HPDE6-E6E7 (cell line): ENCODE measurements at regions not wholly inside any gene's neighbourhood (a gene's known extent, or its start where the extent isn't known, plus 50 kb on each side); places are given as distances from the start of the nearest gene placed in this dataset.
"Not testable (repeated sequence)": the region's sequence is repeated elsewhere in the genome, so short reads cannot be mapped to it uniquely, and the experiment has no call there.

Experiments used
- DNase-seq: peaks from one replicate; pipeline ENCODE4 v3.0.0; 2011; ENCODE audit warnings: missing footprints; ENCODE audit errors: extremely low spot score

GRCh38 chr5:109630093-109630492 is 59.6 kb upstream of the MAN2A1 start:
- DNase-seq = no peak

DNA sequence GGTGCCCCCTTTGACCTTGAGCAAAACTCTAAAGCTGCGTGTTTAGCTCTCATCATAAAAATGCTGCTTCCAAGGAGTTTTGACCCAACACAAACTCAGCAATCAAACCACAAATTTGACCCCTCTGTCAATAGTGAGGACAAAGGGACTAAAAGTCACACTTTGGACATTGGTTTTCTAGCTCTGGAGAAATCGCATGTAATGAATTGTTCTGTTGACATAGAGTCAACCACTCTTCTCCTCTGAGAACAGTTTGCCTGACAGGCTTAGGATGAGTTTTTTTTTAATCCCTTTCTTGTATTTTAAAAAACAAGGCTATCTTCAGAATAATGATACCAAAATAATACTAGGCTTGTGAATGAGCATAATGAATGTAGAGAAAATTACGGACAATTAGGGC is 61.1 kb upstream of the MAN2A1 start:
- DNase-seq = no peak

DNA sequence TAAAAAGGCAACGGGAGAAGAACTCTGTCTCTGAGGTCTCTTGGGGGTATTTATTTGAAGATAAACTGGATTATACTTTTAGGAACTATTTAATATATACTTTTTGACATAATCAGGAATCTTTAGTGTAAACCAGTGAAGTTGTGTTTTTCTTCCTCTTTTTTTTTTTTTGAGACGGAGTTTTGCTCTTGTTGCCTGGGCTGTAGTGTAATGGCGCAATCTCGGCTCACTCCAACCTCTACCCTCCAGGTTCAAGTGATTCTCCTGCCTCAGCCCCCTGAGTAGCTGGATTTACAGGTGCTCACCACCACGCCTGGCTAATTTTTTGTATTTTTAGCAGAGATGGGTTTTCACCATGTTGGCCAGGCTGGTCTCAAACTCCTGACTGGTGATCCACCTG is 68.5 kb upstream of the MAN2A1 start:
- DNase-seq = not testable (repeated sequence)

GRCh38 chr5:109620651-109621050 is 69.1 kb upstream of the MAN2A1 start:
- DNase-seq = no peak

DNA sequence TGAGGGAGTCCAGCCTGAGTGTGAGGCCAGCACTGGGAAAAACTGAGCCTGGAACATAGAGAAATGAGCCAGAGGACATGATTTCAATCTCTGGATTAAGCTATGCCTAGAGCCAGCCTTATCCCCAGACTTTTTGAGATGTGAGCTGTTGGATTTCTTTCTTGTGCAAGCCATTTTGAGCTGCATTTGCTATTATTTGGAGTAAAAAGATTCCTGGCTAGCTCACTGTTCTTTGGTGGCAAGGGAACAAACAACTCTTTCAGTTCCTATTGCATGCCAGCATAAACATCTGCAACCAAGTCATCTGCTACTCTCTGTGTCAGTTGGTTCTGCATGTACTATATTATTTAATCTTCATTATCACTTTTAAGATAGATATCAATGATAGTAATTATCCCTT is 70.1 kb upstream of the MAN2A1 start:
- no peak for DNase-seq

- no peak for DNase-seq
These were observed 70.7 kb upstream of the MAN2A1 start for GRCh38 chr5:109619021-109619460.

DNA sequence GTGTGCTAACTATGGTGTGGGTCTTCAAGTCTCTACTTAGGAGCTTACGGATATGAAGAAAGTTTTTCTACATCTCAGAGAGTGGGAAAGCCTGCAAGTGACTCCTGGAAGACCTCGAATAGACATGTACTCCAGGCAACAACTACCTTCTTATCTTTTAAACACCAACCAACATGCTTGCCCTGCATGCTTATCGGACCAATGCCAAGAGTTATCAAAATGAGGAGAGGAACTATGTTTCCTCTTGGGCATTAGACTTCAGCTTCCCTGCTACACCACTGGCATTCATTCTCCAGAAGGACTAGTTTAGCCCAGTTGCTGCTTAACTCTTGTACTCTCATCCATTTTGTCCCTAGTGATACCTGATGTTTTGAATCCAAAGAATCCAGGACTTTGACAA is 74.7 kb upstream of the MAN2A1 start:
- no peak for DNase-seq

DNA sequence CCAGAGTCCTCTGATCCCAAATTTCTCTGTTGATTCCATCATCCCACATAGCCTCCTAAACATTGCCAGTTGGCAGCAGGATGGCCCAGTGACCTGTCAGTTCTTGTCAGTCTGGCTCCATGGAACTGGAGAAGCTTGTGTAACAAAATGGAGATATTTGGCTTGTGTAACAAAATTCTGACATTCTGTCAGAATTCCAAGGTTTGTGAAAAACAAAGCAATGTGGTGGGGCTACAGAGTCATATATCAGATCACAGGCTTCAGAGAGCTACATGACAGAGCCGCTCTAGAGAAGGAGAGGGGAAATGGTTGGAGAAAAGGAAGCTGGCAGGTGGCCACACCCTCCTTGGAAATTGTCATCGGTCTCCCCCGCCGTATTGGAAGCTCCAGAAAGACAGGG is 75.4 kb upstream of the MAN2A1 start:
- DNase-seq = no peak

DNA sequence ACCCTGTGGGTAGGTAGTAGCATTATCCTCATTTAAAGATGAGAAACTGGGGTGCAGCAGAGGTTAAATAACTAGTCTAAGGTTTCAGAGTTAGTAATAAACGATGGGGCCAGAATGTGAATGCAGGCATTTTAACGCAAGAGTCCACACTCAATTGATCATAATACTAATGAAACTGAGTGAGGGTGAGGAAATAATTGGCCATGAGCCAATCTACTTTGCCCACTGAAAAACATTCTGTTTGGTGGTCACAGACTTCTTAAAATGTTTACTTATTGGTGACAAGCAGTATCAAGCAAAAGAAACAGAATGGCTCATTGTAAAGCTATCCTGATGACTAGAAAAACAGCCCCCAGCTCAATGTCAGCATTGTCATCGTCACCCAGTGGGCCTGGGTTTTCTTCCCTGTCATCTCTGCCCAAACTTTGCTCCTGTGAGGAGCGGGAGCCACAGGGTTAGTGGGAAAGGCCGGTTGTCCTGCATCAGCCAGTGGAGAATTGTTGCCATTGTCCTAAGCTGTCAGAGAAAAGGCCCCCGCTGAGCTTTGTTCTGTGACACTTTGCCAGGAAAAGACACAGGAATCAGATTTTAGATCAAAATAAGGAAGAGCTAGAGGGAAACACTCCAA is 77.3 kb upstream of the MAN2A1 start:
- DNase-seq = no peak

- DNase-seq = no peak
These were observed 78.2 kb upstream of the MAN2A1 start for GRCh38 chr5:109611505-109611904.

DNA sequence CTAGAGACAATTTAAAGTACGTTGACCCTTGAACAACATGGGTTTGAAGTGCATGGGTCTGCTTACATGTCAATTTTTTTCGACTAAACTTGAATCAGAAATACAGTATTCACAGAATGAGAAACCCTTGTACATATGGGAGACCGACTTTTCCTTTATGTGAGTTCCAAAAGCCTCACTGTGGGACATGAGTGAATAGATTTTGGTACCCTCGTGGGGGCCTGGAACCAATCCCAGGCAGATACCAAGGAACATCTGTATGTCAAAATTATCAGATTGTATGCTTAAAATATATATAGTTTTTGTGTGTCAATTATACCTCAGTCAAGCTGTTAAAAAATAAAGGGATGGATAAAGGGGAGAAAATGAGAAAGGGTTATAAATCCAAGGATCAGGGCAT is 78.7 kb upstream of the MAN2A1 start:
- DNase-seq = no peak

DNA sequence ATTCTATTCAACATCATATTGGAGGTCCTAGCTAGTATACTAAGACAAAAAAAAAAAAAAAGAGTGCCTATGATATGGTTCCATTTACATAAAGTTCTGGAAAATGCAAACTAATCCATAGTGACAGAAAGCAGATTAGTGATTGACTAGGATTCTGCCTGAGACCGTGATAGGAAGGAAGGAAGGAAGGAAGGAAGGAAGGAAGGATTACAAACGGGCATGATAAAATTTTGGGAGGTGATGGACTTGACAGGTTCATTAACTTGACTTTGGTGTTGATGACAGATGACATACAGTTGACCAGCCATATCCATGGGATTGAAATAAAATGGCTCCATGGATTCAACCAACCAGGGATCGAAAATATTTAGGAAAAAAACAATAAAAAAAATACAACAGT is 79.1 kb upstream of the MAN2A1 start:
- no peak for DNase-seq

DNA sequence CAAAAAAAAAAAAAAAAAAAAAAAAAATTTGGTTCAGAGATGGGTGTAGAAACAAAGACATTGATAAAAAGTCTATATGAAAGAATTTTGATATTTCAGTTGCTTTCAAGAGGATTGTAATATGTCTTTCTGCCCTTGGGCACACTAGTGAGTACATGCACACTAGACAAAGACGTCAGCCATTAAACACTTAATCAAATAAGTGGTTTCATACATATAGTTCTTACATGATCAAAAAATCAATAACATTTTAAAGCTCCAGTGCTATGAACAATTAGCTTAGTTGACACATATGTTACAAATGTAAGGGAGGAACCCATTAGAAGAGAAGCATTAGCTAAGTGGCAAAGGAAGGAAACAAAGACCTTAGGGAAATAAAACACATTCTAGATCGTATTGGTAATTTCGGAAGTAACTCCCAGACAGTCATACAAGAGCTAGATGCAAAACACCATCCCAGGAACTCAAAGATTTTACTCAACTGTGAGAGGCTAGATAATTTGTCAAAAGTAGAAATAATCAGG is 84.5 kb upstream of the MAN2A1 start:
- no peak for DNase-seq

DNA sequence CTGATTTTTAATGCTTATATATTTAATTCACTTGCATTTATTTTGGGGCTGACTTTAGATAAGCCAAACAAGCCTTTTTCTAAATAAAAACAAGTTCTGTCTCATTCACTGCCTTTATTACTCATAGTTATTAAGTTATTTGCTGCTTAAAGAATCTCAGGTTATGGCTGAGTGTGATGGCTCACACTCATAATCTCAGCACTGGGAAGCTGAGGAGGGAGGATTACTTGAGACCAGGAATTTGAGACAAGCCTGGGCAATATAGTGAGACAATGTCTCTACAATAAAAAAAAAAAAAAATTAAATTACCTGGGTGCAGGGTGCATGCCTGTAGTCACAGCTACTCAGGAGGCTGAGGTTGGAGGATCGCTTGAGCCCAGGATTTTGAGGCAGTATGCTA is 85.0 kb upstream of the MAN2A1 start:
- no peak for DNase-seq

GRCh38 chr5:109601736-109602135 is 88.0 kb upstream of the MAN2A1 start:
- no peak for DNase-seq

- DNase-seq = no peak
These were observed 91.8 kb upstream of the MAN2A1 start for GRCh38 chr5:109597893-109598292.

DNA sequence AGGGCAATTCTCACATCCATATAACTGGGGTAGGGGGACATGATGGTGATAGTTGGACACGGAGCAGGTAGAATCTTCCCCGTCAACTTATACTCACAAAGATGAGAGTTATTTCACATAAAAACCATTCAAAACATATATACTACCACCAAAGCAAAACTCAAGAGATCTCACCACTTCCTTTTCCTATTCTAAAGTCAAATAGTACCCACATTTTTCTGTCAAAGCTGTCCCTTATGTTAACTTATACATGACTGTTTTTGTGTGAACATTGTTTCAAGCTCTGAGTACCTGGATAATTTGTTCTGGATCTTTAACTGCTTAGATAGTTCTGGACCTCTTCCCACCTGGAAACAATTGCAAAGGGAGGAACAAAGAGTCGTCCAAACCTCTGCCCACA is 95.5 kb upstream of the MAN2A1 start:
- no peak for DNase-seq

- DNase-seq = no peak
These were observed 98.9 kb upstream of the MAN2A1 start for GRCh38 chr5:109590799-109591198.

GRCh38 chr5:109589986-109590385 is 99.7 kb upstream of the MAN2A1 start:
- no peak for DNase-seq

DNA sequence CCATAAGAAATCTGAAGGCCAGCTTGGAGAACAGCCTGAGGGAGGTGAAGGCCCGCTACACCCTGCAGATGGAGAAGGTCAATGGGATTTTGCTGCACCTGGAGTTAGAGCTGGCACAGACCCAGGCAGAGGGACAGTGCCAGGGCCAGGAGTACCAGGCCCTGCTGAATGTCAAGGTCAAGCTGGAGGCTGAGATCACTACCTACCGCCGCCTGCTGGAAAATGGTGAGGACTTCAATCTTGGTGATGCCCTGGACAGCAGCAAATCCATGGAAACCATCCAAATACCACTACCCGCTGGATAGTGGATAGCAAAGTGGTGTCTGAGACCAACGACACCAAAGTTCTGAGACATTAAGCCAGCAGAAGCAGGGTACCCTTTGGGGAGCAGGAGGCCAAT is 100.5 kb upstream of the MAN2A1 start:
- DNase-seq = no peak

DNA sequence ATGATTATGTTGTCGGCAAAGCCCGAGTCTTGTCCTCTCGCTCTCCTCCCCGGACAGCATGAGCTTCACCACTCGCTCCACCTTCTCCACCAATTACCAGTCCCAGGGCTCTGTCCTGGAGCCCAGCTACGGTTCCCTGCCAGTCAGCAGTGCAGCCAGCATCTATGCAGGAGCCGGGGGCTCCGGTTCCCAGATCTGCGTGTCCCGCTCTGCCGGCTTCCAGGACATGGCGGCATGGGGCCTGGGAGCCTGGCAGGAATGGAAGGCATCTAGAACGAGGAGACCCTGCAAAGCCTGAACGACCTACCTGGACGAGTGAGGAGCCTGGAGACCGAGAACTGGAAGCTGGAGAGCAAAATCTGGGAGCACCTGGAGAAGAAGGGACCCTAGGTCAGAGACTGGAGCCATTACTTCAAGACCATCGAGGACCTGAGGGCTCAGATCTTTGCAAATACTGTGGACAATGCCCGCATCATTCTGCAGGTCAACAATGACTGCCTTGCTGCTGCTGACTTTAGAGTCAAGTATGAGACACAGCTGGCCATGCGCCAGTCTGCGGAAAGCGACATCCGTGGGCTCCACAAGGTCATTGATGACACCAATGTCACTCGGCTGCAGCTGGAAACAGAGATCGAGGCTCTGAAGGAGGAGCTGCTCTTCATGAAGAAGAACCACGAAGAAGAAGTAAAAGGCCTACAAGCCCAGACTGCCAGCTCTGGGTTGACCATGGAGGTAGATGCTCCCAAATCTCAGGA is 101.3 kb upstream of the MAN2A1 start:
- DNase-seq = no peak

DNA sequence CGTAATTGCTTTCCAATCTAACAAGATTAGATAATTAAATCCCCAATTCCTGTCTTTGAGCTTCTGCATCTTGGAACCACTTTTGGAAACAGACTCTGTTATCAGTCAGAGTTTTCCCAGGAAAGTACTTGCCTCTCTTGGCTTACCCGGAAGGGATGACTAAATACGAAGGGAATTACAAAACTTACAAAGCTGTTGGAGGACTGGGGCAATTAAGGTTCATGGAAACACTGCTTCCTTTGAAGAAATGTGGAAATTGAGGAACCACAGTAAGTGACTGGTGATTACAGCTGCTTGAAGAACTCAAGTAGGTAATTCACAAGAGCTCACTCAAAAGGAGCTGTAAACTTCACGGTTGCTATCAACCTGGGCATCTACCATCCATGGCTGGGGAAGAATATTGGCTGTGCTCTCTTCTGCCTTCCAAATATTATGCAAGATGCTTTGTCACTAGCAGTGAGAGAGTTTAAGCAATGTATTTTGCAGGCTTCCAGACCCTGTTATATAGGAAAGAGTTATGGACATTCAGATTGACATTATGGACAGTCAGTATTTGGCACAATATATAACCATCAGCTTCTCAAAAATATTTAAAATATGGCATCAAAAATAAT is 104.6 kb upstream of the MAN2A1 start:
- DNase-seq = no peak

DNA sequence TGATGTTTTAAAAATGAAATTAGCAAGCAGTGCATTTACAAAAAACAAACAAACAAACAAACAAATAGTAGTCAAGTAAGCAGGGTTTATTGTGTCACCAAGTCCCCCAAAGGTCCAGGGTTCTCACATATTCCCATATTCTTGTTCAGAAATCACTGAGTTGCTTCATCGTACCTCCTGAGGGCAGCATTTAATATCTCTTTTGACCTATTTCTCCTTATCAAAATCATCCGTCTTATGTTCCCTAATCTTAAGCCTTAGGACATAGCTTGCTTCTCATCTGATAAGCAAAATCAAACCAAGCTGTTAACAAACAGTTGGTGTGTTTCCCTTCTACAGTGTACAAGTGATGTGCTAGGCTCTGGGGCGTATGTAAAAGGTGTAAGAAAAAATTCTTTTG is 109.5 kb upstream of the MAN2A1 start:
- DNase-seq = no peak
